Germinal center (tissue), 1 donor: ENCODE measurements at regions not wholly inside any gene's neighbourhood (a gene's known extent, or its start where the extent isn't known, plus 50 kb on each side); places are given as distances from the start of the nearest gene placed in this dataset.
"Not testable (repeated sequence)": the region's sequence is repeated elsewhere in the genome, so short reads cannot be mapped to it uniquely, and the experiment has no call there.

Experiments
- DNase-seq: peaks from one replicate; pipeline ENCODE4 v3.0.0; 2012; ENCODE audit warnings: mixed read lengths, low spot score

GRCh38 chr9:15032860-15033259, 122.6 kb upstream of the FREM1 start:
- no peak for DNase-seq

GRCh38 chr9:15021146-15021545, 110.9 kb upstream of the FREM1 start:
- DNase-seq, result no peak

- no peak for DNase-seq
Measured at GRCh38 chr9:15018096-15018637, 107.9 kb upstream of the FREM1 start.

- DNase-seq, result no peak
Measured at GRCh38 chr9:15010581-15010980, 100.4 kb upstream of the FREM1 start.

- no peak for DNase-seq
Measured at GRCh38 chr9:15007698-15008097, 97.5 kb upstream of the FREM1 start.

- no peak for DNase-seq
Measured at GRCh38 chr9:14994738-14995137, 84.5 kb upstream of the FREM1 start.

GRCh38 chr9:14993901-14994554, 83.8 kb upstream of the FREM1 start:
- no peak for DNase-seq

- DNase-seq, result no peak
Measured at GRCh38 chr9:14993061-14993800, 83.0 kb upstream of the FREM1 start.

GRCh38 chr9:14992516-14992915, 82.3 kb upstream of the FREM1 start:
- no peak for DNase-seq

- no peak for DNase-seq
Measured at GRCh38 chr9:14992081-14992480, 81.9 kb upstream of the FREM1 start.

- DNase-seq, result not testable (repeated sequence)
Measured at GRCh38 chr9:14990647-14991046, 80.4 kb upstream of the FREM1 start.

GRCh38 chr9:14989811-14990210, 79.6 kb upstream of the FREM1 start:
- DNase-seq, result no peak

- not testable (repeated sequence) for DNase-seq
Measured at GRCh38 chr9:14989336-14989735, 79.1 kb upstream of the FREM1 start.

- DNase-seq, result no peak
Measured at GRCh38 chr9:14987858-14988257, 77.6 kb upstream of the FREM1 start.

GRCh38 chr9:14985419-14985818, 75.2 kb upstream of the FREM1 start:
- no peak for DNase-seq

GRCh38 chr9:14983599-14983998, 73.4 kb upstream of the FREM1 start:
- DNase-seq, result no peak

- no peak for DNase-seq
Measured at GRCh38 chr9:14981291-14981950, 71.2 kb upstream of the FREM1 start.

GRCh38 chr9:14978022-14979000, 68.1 kb upstream of the FREM1 start:
- no peak for DNase-seq

GRCh38 chr9:14967450-14968321, 57.5 kb upstream of the FREM1 start:
- no peak for DNase-seq

GRCh38 chr9:14962193-14962882, 52.1 kb upstream of the FREM1 start:
- no peak for DNase-seq
